Tibial nerve (tissue), 4 donors: ENCODE measurements at regions not wholly inside any gene's neighbourhood (a gene's known extent, or its start where the extent isn't known, plus 50 kb on each side); places are given as distances from the start of the nearest gene placed in this dataset.

ENCODE experiments used
- DNase-seq, 2 donors: peaks; one replicate each; pipeline ENCODE4 v3.0.0-alpha.2; 2019; ENCODE audit warnings: low spot score in 2 of 2
- H3K27ac ChIP-seq, 4 donors: fragments of 200-600 bp; sonication (generic) in 3 of 4; one replicate each; pipeline ENCODE4 v1.5.1; 2017 to 2019; ENCODE audit warnings: mild to moderate bottlenecking in 1 of 4
- H3K27me3 ChIP-seq, 2 donors: fragments of 200-600 bp; sonication (generic) in 1 of 2; one replicate each; pipeline versions ENCODE4 v1.5.1 to v1.6.0; 2017 to 2019
- H3K36me3 ChIP-seq, 3 donors: fragments of 200-600 bp; sonication (generic); one replicate each; pipeline ENCODE4 v1.5.1; 2018 to 2019
- H3K4me1 ChIP-seq, 4 donors: fragments of 200-600 bp; sonication (generic) in 3 of 4; one replicate each; pipeline ENCODE4 v1.5.1; 2017 to 2019
- H3K4me3 ChIP-seq, 4 donors: fragments of 200-600 bp; sonication (generic) in 3 of 4; one replicate each; pipeline ENCODE4 v1.5.1; 2017 to 2019; ENCODE audit warnings: mild to moderate bottlenecking in 1 of 4, moderate library complexity in 1 of 4
- H3K9me3 ChIP-seq, 4 donors: fragments of 200-600 bp; sonication (generic) in 3 of 4; one replicate each; pipeline ENCODE4 v1.5.1; 2017 to 2019
- CTCF ChIP-seq, 5 experiments: fragments of 200-600 bp in 3 of 5; fragments of 450-650 bp in 2 of 5; sonication (generic) in 3 of 5; IDR thresholded peaks; one replicate each; pipeline ENCODE4 v1.5.1; 2016 to 2019; ENCODE audit warnings: antibody characterized with exemption in 5 of 5, mild to moderate bottlenecking in 3 of 5, moderate library complexity in 2 of 5
- EP300 ChIP-seq, 2 donors: sonication (generic); formaldehyde crosslinking; IDR thresholded peaks; one replicate each; pipeline ENCODE4 v1.6.1; 2017; ENCODE audit warnings: antibody characterized with exemption in 2 of 2, mild to moderate bottlenecking in 1 of 2
- POLR2A ChIP-seq, 2 donors: fragments of 450-650 bp; IDR thresholded peaks; one replicate each; pipeline ENCODE4 v1.6.1; 2017; ENCODE audit warnings: antibody characterized with exemption in 2 of 2, mild to moderate bottlenecking in 2 of 2, moderate library complexity in 2 of 2
- WGBS, 2 donors: methylation state at CpG; one replicate each; pipeline ENCODE4 v1.1.5; 2018; 5-methylcytosine and 5-hydroxymethylcytosine counted together

- Histone ChIP-seq H3K27me3 (no peaks in the 10 kb centered on the region), H3K27ac (no peak overlapping the region), H3K4me1 (no peaks in the 10 kb centered on the region), H3K36me3 (no peaks in the 10 kb centered on the region), H3K4me3 (no peak overlapping the region), H3K9me3 (peaks cover 0 to 6% (median 0%) of the 10 kb centered on the region in 4 donors)
- no peak for DNase-seq
- TF ChIP-seq POLR2A (IDR thresholded peaks at IDR 0.05) (no peak), CTCF (IDR thresholded peaks at IDR 0.05) (no peak), EP300 (IDR thresholded peaks at IDR 0.05) (no peak)
- 90 to 92% methylated on average over 1 of the region's 1 CpG for WGBS, 2 donors
Measured at GRCh38 chr5:39942606-39943005, 517.8 kb upstream of the DAB2 start.

GRCh38 chr5:39941416-39941815, 516.6 kb upstream of the DAB2 start:
- TF ChIP-seq EP300 (IDR thresholded peaks at IDR 0.05) = no peak
- peaks cover 0 to 6% (median 0%) of the 10 kb centered on the region in 4 donors for H3K9me3 ChIP-seq
- WGBS, 2 donors = 46 to 55% methylated on average over 2 of the region's 2 CpGs

GRCh38 chr5:39934830-39935229, 510.1 kb upstream of the DAB2 start:
- Histone ChIP-seq H3K27me3 (no peaks in the 10 kb centered on the region), H3K4me3 (no peak overlapping the region), H3K36me3 (no peaks in the 10 kb centered on the region), H3K27ac (no peak overlapping the region), H3K4me1 (no peaks in the 10 kb centered on the region), H3K9me3 (peaks cover 0 to 6% (median 0%) of the 10 kb centered on the region in 4 donors)
- no peak for DNase-seq
- TF ChIP-seq CTCF (IDR thresholded peaks at IDR 0.05) = no peak
- TF ChIP-seq EP300 (IDR thresholded peaks at IDR 0.05) = no peak
- TF ChIP-seq POLR2A (IDR thresholded peaks at IDR 0.05) = no peak
- 88 to 98% methylated on average over 1 of the region's 1 CpG for WGBS, 2 donors

More at GRCh38 chr5:39941416-39941815, 516.6 kb upstream of the DAB2 start:
- Histone ChIP-seq H3K4me3 (no peak overlapping the region), H3K36me3 (no peaks in the 10 kb centered on the region), H3K4me1 (no peaks in the 10 kb centered on the region), H3K27ac (no peak overlapping the region), H3K27me3 (no peaks in the 10 kb centered on the region)
- no peak for DNase-seq

- Histone ChIP-seq H3K4me3 (no peak overlapping the region), H3K36me3 (no peaks in the 10 kb centered on the region), H3K27me3 (no peaks in the 10 kb centered on the region), H3K27ac (no peak overlapping the region), H3K9me3 (no peaks in the 10 kb centered on the region), H3K4me1 (no peaks in the 10 kb centered on the region)
- WGBS, 2 donors = 88 to 89% methylated on average over 1 of the region's 1 CpG
- TF ChIP-seq POLR2A (IDR thresholded peaks at IDR 0.05) (no peak), CTCF (IDR thresholded peaks at IDR 0.05) (no peak), EP300 (IDR thresholded peaks at IDR 0.05) (no peak)
- no peak for DNase-seq
Measured at GRCh38 chr5:39933061-39933460, 508.3 kb upstream of the DAB2 start.

GRCh38 chr5:39928709-39929108, 503.9 kb upstream of the DAB2 start:
- Histone ChIP-seq H3K4me3 (no peak overlapping the region), H3K27me3 (no peaks in the 10 kb centered on the region), H3K36me3 (no peaks in the 10 kb centered on the region), H3K27ac (no peak overlapping the region), H3K9me3 (no peaks in the 10 kb centered on the region), H3K4me1 (no peaks in the 10 kb centered on the region)
- DNase-seq = no peak
- TF ChIP-seq EP300 (IDR thresholded peaks at IDR 0.05) (no peak), CTCF (IDR thresholded peaks at IDR 0.05) (no peak), POLR2A (IDR thresholded peaks at IDR 0.05) (no peak)
- 80 to 85% methylated on average over 6 of the region's 6 CpGs for WGBS, 2 donors

- DNase-seq = no peak
- Histone ChIP-seq H3K9me3 (no peaks in the 10 kb centered on the region), H3K36me3 (no peaks in the 10 kb centered on the region), H3K27me3 (no peaks in the 10 kb centered on the region), H3K4me1 (no peaks in the 10 kb centered on the region), H3K27ac (no peak overlapping the region), H3K4me3 (no peak overlapping the region)
- TF ChIP-seq POLR2A (IDR thresholded peaks at IDR 0.05) (no peak), CTCF (IDR thresholded peaks at IDR 0.05) (no peak), EP300 (IDR thresholded peaks at IDR 0.05) (no peak)
- 82 to 89% methylated on average over 1 of the region's 1 CpG for WGBS, 2 donors
Measured at GRCh38 chr5:39919876-39920275, 495.1 kb upstream of the DAB2 start.
